H1 (cell line): ENCODE measurements at regions not wholly inside any gene's neighbourhood (a gene's known extent, or its start where the extent isn't known, plus 50 kb on each side); places are given as distances from the start of the nearest gene placed in this dataset.
A peak's percentile ranks its signal among the peaks of the same experiment; 100 is the strongest.
"Not testable (repeated sequence)": the region's sequence is repeated elsewhere in the genome, so short reads cannot be mapped to it uniquely, and the experiment has no call there.

Experiments used
- CTCF ChIA-PET: fragments of 300-600 bp; sonication (Branson Sonifier 250); formaldehyde crosslinking; loops from one replicate; lab custom pipeline; 2021; ENCODE audit not compliant: partially characterized antibody; lab: Charles Lee
- POLR2A ChIA-PET: fragments of 300-600 bp; sonication (Branson Sonifier 250); formaldehyde crosslinking; loops from one replicate; lab custom pipeline; 2021; ENCODE audit warnings: inconsistent platforms; ENCODE audit not compliant: partially characterized antibody; lab: Charles Lee
- DNase-seq, 2 experiments: peaks; one replicate each; pipeline versions ENCODE4 v3.0.0 to v3.0.0-alpha.2; 2010 to 2022; ENCODE audit warnings: low spot score in 2 of 2, low read depth in 1 of 2, mixed read lengths in 1 of 2
- FAIRE-seq: peaks from 2 replicates; lab custom pipeline; 2011; peaks lifted over from hg19 to GRCh38; lab: Jason Lieb, UNC
- H2AFZ ChIP-seq: 2 replicates; pipeline ENCODE4 v1.8.1; 2012; ENCODE audit warnings: low read length, inconsistent platforms
- H2AK5ac ChIP-seq: 2 replicates; pipeline ENCODE4 v1.6.1; 2013; ENCODE audit warnings: low read depth, low read length
- H2BK120ac ChIP-seq: replicated peaks from 2 replicates; pipeline ENCODE3; 2013; ENCODE audit warnings: low read depth, low read length, inconsistent platforms
- H2BK12ac ChIP-seq: 2 replicates; pipeline ENCODE4 v1.6.1; 2013; ENCODE audit warnings: low read depth, low read length
- H2BK15ac ChIP-seq: 2 replicates; pipeline ENCODE4 v1.6.1; 2013; ENCODE audit warnings: low read length
- H2BK20ac ChIP-seq: 2 replicates; pipeline ENCODE4 v1.6.1; 2013; ENCODE audit warnings: low read length
- H2BK5ac ChIP-seq: 2 replicates; pipeline ENCODE4 v1.6.1; 2013; ENCODE audit warnings: low read depth, low read length
- H3K14ac ChIP-seq: 2 replicates; pipeline ENCODE4 v1.6.1; 2013; ENCODE audit warnings: inconsistent platforms; ENCODE audit not compliant: insufficient read length
- H3K18ac ChIP-seq: 2 replicates; pipeline ENCODE4 v1.6.1; 2013; ENCODE audit warnings: low read length; ENCODE audit errors: extremely low read depth
- H3K23ac ChIP-seq: 2 replicates; pipeline ENCODE4 v1.6.1; 2013; ENCODE audit warnings: inconsistent platforms; ENCODE audit not compliant: insufficient read length
- H3K23me2 ChIP-seq: 2 replicates; pipeline ENCODE4 v1.6.1; 2013; ENCODE audit warnings: low read depth, low read length
- H3K27ac ChIP-seq: 2 replicates; pipeline ENCODE4 v1.6.1; 2011; ENCODE audit warnings: low read depth, low read length, inconsistent platforms
- H3K27me3 ChIP-seq, 4 experiments: replicated peaks in 1 of 4; 1 replicate in 1 of 4; 2 replicates in 3 of 4; pipeline versions ENCODE4 v1.6.1 to v1.8.1; 2011 to 2013; ENCODE audit warnings: low read length in 3 of 4, mild to moderate bottlenecking in 3 of 4, inconsistent platforms in 2 of 4, mixed read lengths in 2 of 4, moderate library complexity in 1 of 4; ENCODE audit not compliant: control insufficient read depth in 3 of 4, insufficient read depth in 3 of 4; ENCODE audit errors: extremely low read depth in 1 of 4
- H3K36me3 ChIP-seq, 4 experiments: 2 replicates each; pipeline versions ENCODE4 v1.6.1 to v1.8.1; 2011 to 2013; ENCODE audit warnings: mild to moderate bottlenecking in 4 of 4, low read length in 3 of 4, moderate library complexity in 2 of 4, control low read depth in 1 of 4, inconsistent platforms in 1 of 4; ENCODE audit not compliant: insufficient read depth in 4 of 4, control insufficient read depth in 2 of 4
- H3K4ac ChIP-seq: replicated peaks from 2 replicates; pipeline ENCODE3; 2013; ENCODE audit warnings: low read length, low read depth, mixed read lengths, inconsistent platforms; ENCODE audit not compliant: insufficient read length
- H3K4me1 ChIP-seq, 4 experiments: replicated peaks in 1 of 4; 1 replicate in 1 of 4; 2 replicates in 3 of 4; pipeline versions ENCODE4 v1.6.1 to v1.8.1; 2011 to 2013; ENCODE audit warnings: low read length in 3 of 4, inconsistent platforms in 2 of 4, mixed read lengths in 1 of 4; ENCODE audit not compliant: insufficient read depth in 4 of 4, control insufficient read depth in 3 of 4
- H3K4me2 ChIP-seq, 2 experiments: 2 replicates each; pipeline versions ENCODE4 v1.6.1 to v1.8.1; 2011 to 2013; ENCODE audit warnings: low read depth in 2 of 2, low read length in 2 of 2, control low read depth in 1 of 2, inconsistent platforms in 1 of 2, mild to moderate bottlenecking in 1 of 2; ENCODE audit not compliant: insufficient read depth in 1 of 2
- H3K4me3 ChIP-seq, 4 experiments: fragments of 200-600, 300-600 bp in 1 of 4; sonication (generic), shearing (Covaris generic), sonication (Bioruptor Twin) in 1 of 4; 2 replicates each; pipeline versions ENCODE4 v1.5.1 to v1.8.1; 2011 to 2016; ENCODE audit warnings: low read length in 4 of 4, low read depth in 3 of 4, control low read depth in 2 of 4, inconsistent platforms in 2 of 4, mild to moderate bottlenecking in 2 of 4, mixed read lengths in 1 of 4, moderate library complexity in 1 of 4; ENCODE audit not compliant: insufficient read depth in 2 of 4; ENCODE audit errors: extremely low read depth in 1 of 4
- H3K56ac ChIP-seq: replicated peaks from 2 replicates; pipeline ENCODE3; 2013; ENCODE audit warnings: low read depth, mild to moderate bottlenecking, mixed read lengths, low read length, inconsistent platforms; ENCODE audit not compliant: insufficient read length
- H3K79me1 ChIP-seq: 2 replicates; pipeline ENCODE4 v1.6.1; 2013; ENCODE audit warnings: low read depth, low read length, control low read depth
- H3K79me2 ChIP-seq, 2 experiments: 2 replicates each; pipeline versions ENCODE4 v1.6.1 to v1.8.1; 2012 to 2013; ENCODE audit warnings: low read length in 2 of 2, mild to moderate bottlenecking in 2 of 2, inconsistent platforms in 1 of 2; ENCODE audit not compliant: insufficient read depth in 2 of 2, control insufficient read depth in 1 of 2
- H3K9ac ChIP-seq, 4 experiments: replicated peaks in 1 of 4; 1 replicate in 1 of 4; 2 replicates in 3 of 4; pipeline versions ENCODE4 v1.6.1 to v1.8.1; 2011 to 2013; ENCODE audit warnings: low read depth in 3 of 4, low read length in 3 of 4, control low read depth in 2 of 4, mild to moderate bottlenecking in 2 of 4, moderate library complexity in 2 of 4, inconsistent platforms in 1 of 4; ENCODE audit errors: extremely low read depth in 1 of 4
- H3K9me3 ChIP-seq, 2 experiments: 2 replicates each; pipeline versions ENCODE4 v1.6.1 to v1.8.1; 2012 to 2013; ENCODE audit warnings: mild to moderate bottlenecking in 2 of 2, moderate library complexity in 2 of 2, control low read depth in 1 of 2, inconsistent platforms in 1 of 2, low read depth in 1 of 2, low read length in 1 of 2, mixed read lengths in 1 of 2; ENCODE audit not compliant: insufficient read depth in 2 of 2
- H4K20me1 ChIP-seq, 2 experiments: replicated peaks in 1 of 2; 2 replicates each; pipeline versions ENCODE3 to v1.8.1; 2011 to 2013; ENCODE audit warnings: inconsistent platforms in 2 of 2, low read length in 2 of 2, mild to moderate bottlenecking in 1 of 2; ENCODE audit not compliant: insufficient read depth in 2 of 2, control insufficient read depth in 1 of 2
- H4K5ac ChIP-seq: 2 replicates; pipeline ENCODE4 v1.6.1; 2013; ENCODE audit warnings: low read length, low read depth, mixed read lengths, inconsistent platforms; ENCODE audit not compliant: insufficient read length
- H4K8ac ChIP-seq: 2 replicates; pipeline ENCODE4 v1.8.0; 2013; ENCODE audit warnings: mild to moderate bottlenecking, moderate library complexity, low read length, inconsistent platforms; ENCODE audit not compliant: insufficient read depth; ENCODE audit errors: extremely low read depth
- H4K91ac ChIP-seq: replicated peaks from 2 replicates; pipeline ENCODE3; 2013; ENCODE audit warnings: low read length, mixed read lengths, inconsistent platforms; ENCODE audit not compliant: insufficient read length
- BCL11A ChIP-seq, 2 experiments: IDR thresholded peaks; one replicate each; pipeline ENCODE4 v1.6.1; 2011; ENCODE audit warnings: low read depth in 2 of 2, low read length in 2 of 2, mild to moderate bottlenecking in 2 of 2
- CEBPB ChIP-seq: IDR thresholded peaks from 2 replicates; pipeline ENCODE4 v1.6.1; 2012; ENCODE audit warnings: low read depth, low read length
- CTBP2 ChIP-seq: IDR thresholded peaks from 2 replicates; pipeline ENCODE4 v1.7.0; 2011; ENCODE audit warnings: borderline replicate concordance, mild to moderate bottlenecking, moderate library complexity, mixed read lengths, low read length; ENCODE audit not compliant: insufficient read depth, insufficient read length
- JUND ChIP-seq: IDR thresholded peaks from 2 replicates; pipeline ENCODE4 v1.6.1; 2011; ENCODE audit warnings: mild to moderate bottlenecking, improper control_type of control experiment, low read length
- MAFK ChIP-seq: IDR thresholded peaks from 2 replicates; pipeline ENCODE4 v1.6.1; 2012; ENCODE audit warnings: low read depth, mild to moderate bottlenecking, improper control_type of control experiment, low read length
- RAD21 ChIP-seq, 2 experiments: IDR thresholded peaks in 1 of 2; conservative IDR thresholded peaks in 1 of 2; 2 replicates each; pipeline ENCODE4 v1.6.1; 2011; ENCODE audit warnings: low read depth in 2 of 2, low read length in 2 of 2, improper control_type of control experiment in 1 of 2, inconsistent platforms in 1 of 2, mild to moderate bottlenecking in 1 of 2, moderate library complexity in 1 of 2
- SIN3A ChIP-seq, 2 experiments: IDR thresholded peaks in 1 of 2; conservative IDR thresholded peaks in 1 of 2; 2 replicates each; pipeline ENCODE4 v1.6.1; 2011 to 2012; ENCODE audit warnings: low read length in 2 of 2, improper control_type of control experiment in 1 of 2, low read depth in 1 of 2, mild to moderate bottlenecking in 1 of 2
- SP1 ChIP-seq: IDR thresholded peaks from 2 replicates; pipeline ENCODE4 v1.6.1; 2011; ENCODE audit warnings: low read depth, low read length
- TAF7 ChIP-seq: optimal IDR thresholded peaks from 2 replicates; pipeline ENCODE3; 2011; ENCODE audit warnings: low read depth, mild to moderate bottlenecking, inconsistent platforms, low read length, moderate library complexity, borderline replicate concordance
- TEAD4 ChIP-seq: IDR thresholded peaks from 2 replicates; pipeline ENCODE4 v1.6.1; 2012; ENCODE audit warnings: low read depth, low read length, inconsistent platforms, mixed read lengths
- WGBS, 2 experiments: shearing (Covaris generic) in 1 of 2; methylation state at CpG; one replicate each; pipeline versions ENCODE4 v1.1.6 to v1.1.7; 2013 to 2015; ENCODE audit warnings: low lambda C conversion rate in 2 of 2, mixed read lengths in 2 of 2, inconsistent platforms in 1 of 2, low coverage in 1 of 2, missing lambda C conversion rate in 1 of 2; ENCODE audit not compliant: insufficient replicate concordance in 2 of 2, insufficient coverage in 1 of 2, insufficient read length in 1 of 2; ENCODE audit errors: extremely low coverage in 1 of 2, missing lambda C conversion rate in 1 of 2; 5-methylcytosine and 5-hydroxymethylcytosine counted together

DNA sequence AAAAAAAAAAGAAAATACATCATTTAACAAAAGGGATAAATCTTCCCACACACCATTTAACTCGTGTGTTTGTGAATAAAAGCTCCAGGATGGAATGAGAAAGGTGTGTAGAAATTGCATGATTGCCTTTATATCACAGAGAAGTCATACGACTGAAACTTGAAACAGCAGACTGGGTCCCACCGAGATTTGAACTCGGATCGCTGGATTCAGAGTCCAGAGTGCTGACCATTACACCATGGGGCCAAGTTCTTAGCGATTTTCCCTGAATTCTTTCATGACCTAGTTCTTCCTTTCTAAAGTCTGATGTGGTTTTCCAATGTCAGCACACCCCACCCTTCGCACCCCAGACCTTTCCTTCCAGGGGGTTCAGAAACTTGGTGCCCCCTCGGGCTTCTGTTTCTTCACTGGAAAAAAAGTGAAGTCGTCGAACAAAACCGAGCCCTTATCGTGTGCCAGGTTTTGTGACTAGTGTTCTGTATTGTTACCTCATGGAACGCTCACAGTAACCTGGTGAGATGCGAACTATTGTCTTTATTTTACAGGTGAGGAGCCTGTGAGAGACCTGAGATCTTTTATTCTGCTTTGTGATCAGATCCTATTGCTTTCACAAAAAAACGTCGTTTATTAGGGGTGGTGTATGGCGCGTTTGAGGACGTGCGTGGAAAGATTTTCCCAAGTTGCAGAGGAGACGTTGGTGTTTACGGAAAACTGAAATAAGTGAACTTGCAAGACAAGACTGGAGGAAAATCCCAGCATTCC, 120.8 kb downstream of the OR2B2 start (continued):
- TF ChIP-seq RAD21 (IDR thresholded peaks at IDR 0.05 in 1 of 2, conservative IDR thresholded peaks at IDR 0.05 in 1 of 2; ENCODE audit: low read depth in 2 of 2, low read length in 2 of 2) (no peak), CTBP2 (no peak), SIN3A (conservative IDR thresholded peaks at IDR 0.05 in 1 of 2, IDR thresholded peaks at IDR 0.05 in 1 of 2; ENCODE audit: low read depth in 1 of 2, low read length in 2 of 2) (peak in 1 of 2 experiments; percentile 72; a peak in 2 of 4 replicates), SP1 (no peak), MAFK (peak; percentile 77; the same call in 1 of the 2 replicates), TEAD4 (peak; percentile 50; the same call in 1 of the 2 replicates), JUND (0 out of 2 replicates have a peak, but pooled peaks have one; percentile 1), TAF7 (no peak), CEBPB (peak; percentile 69; the same call in 1 of the 2 replicates), BCL11A (IDR thresholded peaks at IDR 0.05; ENCODE audit: low read depth in 2 of 2, low read length in 2 of 2) (no peak)

DNA sequence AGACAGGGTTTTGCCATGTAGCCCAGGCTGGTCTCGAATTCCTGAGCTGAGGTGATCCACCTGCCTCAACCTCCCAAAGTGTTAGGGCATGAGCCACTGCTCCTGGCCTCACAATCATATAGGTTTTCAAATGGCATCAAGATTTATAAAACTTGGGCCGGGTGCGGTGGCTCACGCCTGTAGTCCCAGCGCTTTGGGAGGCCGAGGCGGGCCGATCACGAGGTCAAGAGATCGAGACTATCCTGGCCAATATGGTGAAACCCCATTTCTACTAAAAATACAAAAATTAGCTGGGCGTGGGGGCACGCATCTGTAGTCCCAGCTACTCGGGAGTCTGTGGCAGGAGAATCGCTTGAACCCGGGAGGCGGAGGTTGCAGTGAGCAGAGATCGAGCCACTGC, 123.8 kb downstream of the OR2B2 start:
- H3K9ac ChIP-seq, H3K27ac ChIP-seq, H4K5ac ChIP-seq, H3K56ac ChIP-seq, H3K18ac ChIP-seq, H2AFZ ChIP-seq, FAIRE-seq, H3K79me2 ChIP-seq, H2BK20ac ChIP-seq, H3K4me2 ChIP-seq, H2BK120ac ChIP-seq, H4K20me1 ChIP-seq, H2BK15ac ChIP-seq, H3K4ac ChIP-seq, DNase-seq, H3K14ac ChIP-seq, H3K9me3 ChIP-seq, H3K79me1 ChIP-seq, H4K8ac ChIP-seq, H3K36me3 ChIP-seq, H3K27me3 ChIP-seq, H3K4me3 ChIP-seq, H2BK5ac ChIP-seq, H3K23me2 ChIP-seq, H2BK12ac ChIP-seq, H4K91ac ChIP-seq, H3K23ac ChIP-seq, H2AK5ac ChIP-seq, H3K4me1 ChIP-seq: not testable (repeated sequence)
- 97% methylated on average over 17 of the region's 17 CpGs; no CpG with 5 or more reads in 1 of the 2 experiments for WGBS, 2 experiments
- ChIA-PET POLR2A (interaction anchor here (0.9 to 1.3 kb wide), 3 partner anchors 12 to 641 kb away, joined by 3 to 4 read pairs (median 3); a partner anchor contains a TSS), CTCF (interaction anchor here (0.7 to 4.7 kb wide), 6 partner anchors 16 to 627 kb away, joined by 3 to 36 read pairs (median 3); no protein-coding TSS in a partner anchor)
